Ascending aorta (tissue), 2 donors: ENCODE measurements at regions not wholly inside any gene's neighbourhood (a gene's known extent, or its start where the extent isn't known, plus 50 kb on each side); places are given as distances from the start of the nearest gene placed in this dataset.

Experiments
- DNase-seq, 2 donors: peaks; one replicate each; pipeline ENCODE4 v3.0.0-alpha.2; 2019; ENCODE audit warnings: low spot score in 2 of 2
- H3K27ac ChIP-seq, 2 donors: fragments of 200-600 bp; sonication (generic); one replicate each; pipeline ENCODE4 v1.5.1; 2016 to 2017; ENCODE audit warnings: mild to moderate bottlenecking in 1 of 2
- H3K27me3 ChIP-seq: fragments of 200-600 bp; sonication (generic); one replicate; pipeline ENCODE4 v1.5.1; 2017
- H3K36me3 ChIP-seq, 2 donors: fragments of 200-600 bp; sonication (generic); one replicate each; pipeline ENCODE4 v1.5.1; 2016
- H3K4me1 ChIP-seq, 2 donors: fragments of 200-600 bp; sonication (generic); one replicate each; pipeline ENCODE4 v1.5.1; 2016 to 2017; ENCODE audit warnings: mild to moderate bottlenecking in 1 of 2
- H3K4me3 ChIP-seq, 2 donors: fragments of 200-600 bp; sonication (generic); one replicate each; pipeline ENCODE4 v1.5.1; 2016 to 2017; ENCODE audit warnings: mild to moderate bottlenecking in 1 of 2
- H3K9me3 ChIP-seq, 2 donors: fragments of 200-600 bp; sonication (generic); one replicate each; pipeline ENCODE4 v1.5.1; 2016
- intact Hi-C: fragments of 100-400 bp; cut with DNase I; formaldehyde crosslinking; loops from one replicate; pipeline ENCODE4 v1.15.1; 2023
- TF ChIP-seq, protein P1 (sequence below), 3 experiments: fragments of 200-600 bp in 2 of 3; fragments of 450-650 bp in 1 of 3; sonication (generic) in 2 of 3; IDR thresholded peaks; one replicate each; pipeline ENCODE4 v1.5.1; 2016 to 2019; ENCODE audit warnings: antibody characterized with exemption in 3 of 3, mild to moderate bottlenecking in 1 of 3, moderate library complexity in 1 of 3

DNA sequence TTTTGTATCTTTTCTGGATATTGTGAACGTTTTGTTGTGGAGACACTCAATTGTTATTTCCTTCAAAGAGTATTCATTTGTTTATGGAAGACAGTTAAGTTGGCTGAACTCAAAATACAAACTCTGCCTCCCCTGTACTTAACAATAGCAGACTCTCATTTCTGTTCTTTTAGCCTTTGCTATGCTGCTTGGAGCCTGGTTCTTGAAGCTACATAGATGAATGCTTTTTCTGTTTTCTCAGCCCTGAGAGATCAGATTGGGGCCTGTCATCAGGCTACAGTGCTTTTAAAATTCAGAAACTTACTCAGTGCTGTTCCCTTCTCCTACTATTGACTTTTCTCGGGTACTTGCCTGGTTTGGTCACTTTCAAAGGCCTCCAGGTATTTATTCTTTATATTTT is 215.7 kb upstream of the LYPLAL1 start:
- H3K27me3 ChIP-seq: no peaks in the 10 kb centered on the region
- H3K27ac ChIP-seq: no peak overlapping the region
- TF ChIP-seq, protein P1, sequence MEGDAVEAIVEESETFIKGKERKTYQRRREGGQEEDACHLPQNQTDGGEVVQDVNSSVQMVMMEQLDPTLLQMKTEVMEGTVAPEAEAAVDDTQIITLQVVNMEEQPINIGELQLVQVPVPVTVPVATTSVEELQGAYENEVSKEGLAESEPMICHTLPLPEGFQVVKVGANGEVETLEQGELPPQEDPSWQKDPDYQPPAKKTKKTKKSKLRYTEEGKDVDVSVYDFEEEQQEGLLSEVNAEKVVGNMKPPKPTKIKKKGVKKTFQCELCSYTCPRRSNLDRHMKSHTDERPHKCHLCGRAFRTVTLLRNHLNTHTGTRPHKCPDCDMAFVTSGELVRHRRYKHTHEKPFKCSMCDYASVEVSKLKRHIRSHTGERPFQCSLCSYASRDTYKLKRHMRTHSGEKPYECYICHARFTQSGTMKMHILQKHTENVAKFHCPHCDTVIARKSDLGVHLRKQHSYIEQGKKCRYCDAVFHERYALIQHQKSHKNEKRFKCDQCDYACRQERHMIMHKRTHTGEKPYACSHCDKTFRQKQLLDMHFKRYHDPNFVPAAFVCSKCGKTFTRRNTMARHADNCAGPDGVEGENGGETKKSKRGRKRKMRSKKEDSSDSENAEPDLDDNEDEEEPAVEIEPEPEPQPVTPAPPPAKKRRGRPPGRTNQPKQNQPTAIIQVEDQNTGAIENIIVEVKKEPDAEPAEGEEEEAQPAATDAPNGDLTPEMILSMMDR (IDR thresholded peaks at IDR 0.05): no peak
- H3K4me1 ChIP-seq: no peaks in the 10 kb centered on the region
- intact Hi-C loops: no loop called here
- no peaks in the 10 kb centered on the region for H3K9me3 ChIP-seq
- DNase-seq: no peak
- no peak overlapping the region for H3K4me3 ChIP-seq
- H3K36me3 ChIP-seq: no peaks in the 10 kb centered on the region

GRCh38 chr1:218959784-218960183 is 213.9 kb upstream of the LYPLAL1 start:
- no peak overlapping the region for H3K4me3 ChIP-seq
- intact Hi-C loops: no loop called here
- no peaks in the 10 kb centered on the region for H3K9me3 ChIP-seq
- H3K27ac ChIP-seq: no peak overlapping the region
- TF ChIP-seq, protein P1 (IDR thresholded peaks at IDR 0.05): no peak
- H3K4me1 ChIP-seq: no peaks in the 10 kb centered on the region
- DNase-seq: no peak
- no peaks in the 10 kb centered on the region for H3K36me3 ChIP-seq
- H3K27me3 ChIP-seq: no peaks in the 10 kb centered on the region

DNA sequence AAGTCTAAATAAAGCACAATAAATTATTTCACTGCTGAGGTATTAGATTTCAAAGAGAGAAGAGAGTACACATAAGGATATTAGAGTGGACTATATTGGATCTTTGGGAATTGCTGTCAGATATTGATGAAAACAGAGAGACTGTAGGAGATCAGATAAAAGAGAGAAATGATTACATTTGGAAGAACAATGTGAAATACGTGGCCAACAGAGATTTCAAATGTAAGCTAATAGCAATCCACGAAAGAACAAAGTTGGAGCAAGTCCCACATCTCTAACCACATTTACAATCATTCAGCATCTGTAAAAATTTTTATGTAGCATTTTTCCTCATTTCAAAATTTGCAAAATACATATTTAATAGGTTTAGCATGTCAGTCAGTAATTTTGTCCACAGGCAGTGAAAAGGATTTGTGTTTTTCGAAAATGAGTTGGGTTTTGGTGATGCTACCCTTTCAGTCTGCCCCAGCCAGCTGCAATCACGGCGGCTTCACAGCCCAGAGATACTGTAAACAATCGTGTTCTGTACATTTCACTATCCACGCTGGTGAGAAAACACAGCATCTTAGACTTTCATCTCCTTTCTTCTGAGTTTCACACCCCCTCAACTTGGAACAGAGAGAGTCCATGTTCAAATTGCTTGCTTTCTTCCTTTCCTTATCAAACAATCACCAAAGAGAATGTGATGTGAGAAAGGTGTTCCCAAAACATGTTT is 209.1 kb upstream of the LYPLAL1 start:
- Histone ChIP-seq H3K27me3 (no peaks in the 10 kb centered on the region), H3K4me3 (no peak overlapping the region), H3K36me3 (no peaks in the 10 kb centered on the region), H3K4me1 (no peaks in the 10 kb centered on the region), H3K9me3 (no peaks in the 10 kb centered on the region), H3K27ac (no peak overlapping the region)
- TF ChIP-seq, protein P1 (IDR thresholded peaks at IDR 0.05): no peak
- DNase-seq: no peak
- intact Hi-C loops: no loop called here

- TF ChIP-seq, protein P1 (IDR thresholded peaks at IDR 0.05): no peak
- H3K4me1 ChIP-seq: no peaks in the 10 kb centered on the region
- no peaks in the 10 kb centered on the region for H3K9me3 ChIP-seq
- intact Hi-C loops: no loop called here
- no peak overlapping the region for H3K4me3 ChIP-seq
- no peak for DNase-seq
- H3K36me3 ChIP-seq: no peaks in the 10 kb centered on the region
- no peak overlapping the region for H3K27ac ChIP-seq
- no peaks in the 10 kb centered on the region for H3K27me3 ChIP-seq
These were observed 207.9 kb upstream of the LYPLAL1 start for GRCh38 chr1:218965821-218966220.

- DNase-seq: no peak
- H3K27me3 ChIP-seq: no peaks in the 10 kb centered on the region
- no peaks in the 10 kb centered on the region for H3K9me3 ChIP-seq
- H3K36me3 ChIP-seq: no peaks in the 10 kb centered on the region
- H3K4me1 ChIP-seq: no peaks in the 10 kb centered on the region
- H3K4me3 ChIP-seq: no peak overlapping the region
- TF ChIP-seq, protein P1 (IDR thresholded peaks at IDR 0.05): no peak
- intact Hi-C loops: no loop called here
- H3K27ac ChIP-seq: no peak overlapping the region
These were observed 206.4 kb upstream of the LYPLAL1 start for GRCh38 chr1:218967254-218967653.

- Histone ChIP-seq H3K27ac (no peak overlapping the region), H3K4me1 (no peaks in the 10 kb centered on the region), H3K36me3 (no peaks in the 10 kb centered on the region), H3K9me3 (no peaks in the 10 kb centered on the region), H3K4me3 (no peak overlapping the region), H3K27me3 (no peaks in the 10 kb centered on the region)
- DNase-seq: no peak
- TF ChIP-seq, protein P1 (IDR thresholded peaks at IDR 0.05): no peak
- intact Hi-C loops: no loop called here
These were observed 205.8 kb upstream of the LYPLAL1 start for GRCh38 chr1:218967836-218968235.
